H1 (cell line): ENCODE measurements at regions not wholly inside any gene's neighbourhood (a gene's known extent, or its start where the extent isn't known, plus 50 kb on each side); places are given as distances from the start of the nearest gene placed in this dataset.
A peak's percentile ranks its signal among the peaks of the same experiment; 100 is the strongest.

Source experiments
- CTCF ChIA-PET: fragments of 300-600 bp; sonication (Branson Sonifier 250); formaldehyde crosslinking; loops from one replicate; lab custom pipeline; 2021; ENCODE audit not compliant: partially characterized antibody; lab: Charles Lee
- POLR2A ChIA-PET: fragments of 300-600 bp; sonication (Branson Sonifier 250); formaldehyde crosslinking; loops from one replicate; lab custom pipeline; 2021; ENCODE audit warnings: inconsistent platforms; ENCODE audit not compliant: partially characterized antibody; lab: Charles Lee
- DNase-seq, 2 experiments: peaks; one replicate each; pipeline versions ENCODE4 v3.0.0 to v3.0.0-alpha.2; 2010 to 2022; ENCODE audit warnings: low spot score in 2 of 2, low read depth in 1 of 2, mixed read lengths in 1 of 2
- FAIRE-seq: peaks from 2 replicates; lab custom pipeline; 2011; peaks lifted over from hg19 to GRCh38; lab: Jason Lieb, UNC
- H2AFZ ChIP-seq: 2 replicates; pipeline ENCODE4 v1.8.1; 2012; ENCODE audit warnings: low read length, inconsistent platforms
- H2AK5ac ChIP-seq: 2 replicates; pipeline ENCODE4 v1.6.1; 2013; ENCODE audit warnings: low read depth, low read length
- H2BK120ac ChIP-seq: replicated peaks from 2 replicates; pipeline ENCODE3; 2013; ENCODE audit warnings: low read depth, low read length, inconsistent platforms
- H2BK12ac ChIP-seq: 2 replicates; pipeline ENCODE4 v1.6.1; 2013; ENCODE audit warnings: low read depth, low read length
- H2BK15ac ChIP-seq: 2 replicates; pipeline ENCODE4 v1.6.1; 2013; ENCODE audit warnings: low read length
- H2BK20ac ChIP-seq: 2 replicates; pipeline ENCODE4 v1.6.1; 2013; ENCODE audit warnings: low read length
- H2BK5ac ChIP-seq: 2 replicates; pipeline ENCODE4 v1.6.1; 2013; ENCODE audit warnings: low read depth, low read length
- H3K14ac ChIP-seq: 2 replicates; pipeline ENCODE4 v1.6.1; 2013; ENCODE audit warnings: inconsistent platforms; ENCODE audit not compliant: insufficient read length
- H3K18ac ChIP-seq: 2 replicates; pipeline ENCODE4 v1.6.1; 2013; ENCODE audit warnings: low read length; ENCODE audit errors: extremely low read depth
- H3K23ac ChIP-seq: 2 replicates; pipeline ENCODE4 v1.6.1; 2013; ENCODE audit warnings: inconsistent platforms; ENCODE audit not compliant: insufficient read length
- H3K23me2 ChIP-seq: 2 replicates; pipeline ENCODE4 v1.6.1; 2013; ENCODE audit warnings: low read depth, low read length
- H3K27ac ChIP-seq: 2 replicates; pipeline ENCODE4 v1.6.1; 2011; ENCODE audit warnings: low read depth, low read length, inconsistent platforms
- H3K27me3 ChIP-seq, 4 experiments: replicated peaks in 1 of 4; 1 replicate in 1 of 4; 2 replicates in 3 of 4; pipeline versions ENCODE4 v1.6.1 to v1.8.1; 2011 to 2013; ENCODE audit warnings: low read length in 3 of 4, mild to moderate bottlenecking in 3 of 4, inconsistent platforms in 2 of 4, mixed read lengths in 2 of 4, moderate library complexity in 1 of 4; ENCODE audit not compliant: control insufficient read depth in 3 of 4, insufficient read depth in 3 of 4; ENCODE audit errors: extremely low read depth in 1 of 4
- H3K36me3 ChIP-seq, 4 experiments: 2 replicates each; pipeline versions ENCODE4 v1.6.1 to v1.8.1; 2011 to 2013; ENCODE audit warnings: mild to moderate bottlenecking in 4 of 4, low read length in 3 of 4, moderate library complexity in 2 of 4, control low read depth in 1 of 4, inconsistent platforms in 1 of 4; ENCODE audit not compliant: insufficient read depth in 4 of 4, control insufficient read depth in 2 of 4
- H3K4ac ChIP-seq: replicated peaks from 2 replicates; pipeline ENCODE3; 2013; ENCODE audit warnings: low read length, low read depth, mixed read lengths, inconsistent platforms; ENCODE audit not compliant: insufficient read length
- H3K4me1 ChIP-seq, 4 experiments: replicated peaks in 1 of 4; 1 replicate in 1 of 4; 2 replicates in 3 of 4; pipeline versions ENCODE4 v1.6.1 to v1.8.1; 2011 to 2013; ENCODE audit warnings: low read length in 3 of 4, inconsistent platforms in 2 of 4, mixed read lengths in 1 of 4; ENCODE audit not compliant: insufficient read depth in 4 of 4, control insufficient read depth in 3 of 4
- H3K4me2 ChIP-seq, 2 experiments: 2 replicates each; pipeline versions ENCODE4 v1.6.1 to v1.8.1; 2011 to 2013; ENCODE audit warnings: low read depth in 2 of 2, low read length in 2 of 2, control low read depth in 1 of 2, inconsistent platforms in 1 of 2, mild to moderate bottlenecking in 1 of 2; ENCODE audit not compliant: insufficient read depth in 1 of 2
- H3K4me3 ChIP-seq, 4 experiments: fragments of 200-600, 300-600 bp in 1 of 4; sonication (generic), shearing (Covaris generic), sonication (Bioruptor Twin) in 1 of 4; 2 replicates each; pipeline versions ENCODE4 v1.5.1 to v1.8.1; 2011 to 2016; ENCODE audit warnings: low read length in 4 of 4, low read depth in 3 of 4, control low read depth in 2 of 4, inconsistent platforms in 2 of 4, mild to moderate bottlenecking in 2 of 4, mixed read lengths in 1 of 4, moderate library complexity in 1 of 4; ENCODE audit not compliant: insufficient read depth in 2 of 4; ENCODE audit errors: extremely low read depth in 1 of 4
- H3K56ac ChIP-seq: replicated peaks from 2 replicates; pipeline ENCODE3; 2013; ENCODE audit warnings: low read depth, mild to moderate bottlenecking, mixed read lengths, low read length, inconsistent platforms; ENCODE audit not compliant: insufficient read length
- H3K79me1 ChIP-seq: 2 replicates; pipeline ENCODE4 v1.6.1; 2013; ENCODE audit warnings: low read depth, low read length, control low read depth
- H3K79me2 ChIP-seq, 2 experiments: 2 replicates each; pipeline versions ENCODE4 v1.6.1 to v1.8.1; 2012 to 2013; ENCODE audit warnings: low read length in 2 of 2, mild to moderate bottlenecking in 2 of 2, inconsistent platforms in 1 of 2; ENCODE audit not compliant: insufficient read depth in 2 of 2, control insufficient read depth in 1 of 2
- H3K9ac ChIP-seq, 4 experiments: replicated peaks in 1 of 4; 1 replicate in 1 of 4; 2 replicates in 3 of 4; pipeline versions ENCODE4 v1.6.1 to v1.8.1; 2011 to 2013; ENCODE audit warnings: low read depth in 3 of 4, low read length in 3 of 4, control low read depth in 2 of 4, mild to moderate bottlenecking in 2 of 4, moderate library complexity in 2 of 4, inconsistent platforms in 1 of 4; ENCODE audit errors: extremely low read depth in 1 of 4
- H3K9me3 ChIP-seq, 2 experiments: 2 replicates each; pipeline versions ENCODE4 v1.6.1 to v1.8.1; 2012 to 2013; ENCODE audit warnings: mild to moderate bottlenecking in 2 of 2, moderate library complexity in 2 of 2, control low read depth in 1 of 2, inconsistent platforms in 1 of 2, low read depth in 1 of 2, low read length in 1 of 2, mixed read lengths in 1 of 2; ENCODE audit not compliant: insufficient read depth in 2 of 2
- H4K20me1 ChIP-seq, 2 experiments: replicated peaks in 1 of 2; 2 replicates each; pipeline versions ENCODE3 to v1.8.1; 2011 to 2013; ENCODE audit warnings: inconsistent platforms in 2 of 2, low read length in 2 of 2, mild to moderate bottlenecking in 1 of 2; ENCODE audit not compliant: insufficient read depth in 2 of 2, control insufficient read depth in 1 of 2
- H4K5ac ChIP-seq: 2 replicates; pipeline ENCODE4 v1.6.1; 2013; ENCODE audit warnings: low read length, low read depth, mixed read lengths, inconsistent platforms; ENCODE audit not compliant: insufficient read length
- H4K8ac ChIP-seq: 2 replicates; pipeline ENCODE4 v1.8.0; 2013; ENCODE audit warnings: mild to moderate bottlenecking, moderate library complexity, low read length, inconsistent platforms; ENCODE audit not compliant: insufficient read depth; ENCODE audit errors: extremely low read depth
- H4K91ac ChIP-seq: replicated peaks from 2 replicates; pipeline ENCODE3; 2013; ENCODE audit warnings: low read length, mixed read lengths, inconsistent platforms; ENCODE audit not compliant: insufficient read length
- POU5F1 ChIP-seq: IDR thresholded peaks from 2 replicates; pipeline ENCODE4 v1.6.1; 2011; ENCODE audit warnings: low read depth, mild to moderate bottlenecking, low read length, moderate library complexity
- SUZ12 ChIP-seq: fragments of 200-600 bp; sonication (generic); IDR thresholded peaks from 2 replicates; pipeline ENCODE4 v1.6.1; 2012; ENCODE audit warnings: mild to moderate bottlenecking, inconsistent platforms, low read length, moderate library complexity, mixed read lengths
- WGBS, 2 experiments: shearing (Covaris generic) in 1 of 2; methylation state at CpG; one replicate each; pipeline versions ENCODE4 v1.1.6 to v1.1.7; 2013 to 2015; ENCODE audit warnings: low lambda C conversion rate in 2 of 2, mixed read lengths in 2 of 2, inconsistent platforms in 1 of 2, low coverage in 1 of 2, missing lambda C conversion rate in 1 of 2; ENCODE audit not compliant: insufficient replicate concordance in 2 of 2, insufficient coverage in 1 of 2, insufficient read length in 1 of 2; ENCODE audit errors: extremely low coverage in 1 of 2, missing lambda C conversion rate in 1 of 2; 5-methylcytosine and 5-hydroxymethylcytosine counted together

- H3K4me3 ChIP-seq = no peak overlapping the region
- peaks cover 0 to 1% (median 0%) of the 10 kb centered on the region in 4 experiments; a peak in 1 of 7 replicates for H3K27me3 ChIP-seq
- no peak overlapping the region for H3K14ac ChIP-seq
- H4K5ac ChIP-seq = no peak overlapping the region
- TF ChIP-seq SUZ12 = no peak
- no peak for TF ChIP-seq POU5F1
- no peaks in the 10 kb centered on the region for H3K4me1 ChIP-seq
- H4K20me1 ChIP-seq = no peaks in the 10 kb centered on the region
- no peaks in the 10 kb centered on the region for H3K79me2 ChIP-seq
- H4K91ac ChIP-seq = no peak overlapping the region
- H2BK5ac ChIP-seq = no peak overlapping the region
- H3K27ac ChIP-seq = no peak overlapping the region
- 94% methylated on average over 3 of the region's 3 CpGs; no CpG with 5 or more reads in 1 of the 2 experiments for WGBS, 2 experiments
- H3K79me1 ChIP-seq = no peaks in the 10 kb centered on the region
- FAIRE-seq (no peak), DNase-seq (no peak)
- H3K4me2 ChIP-seq = no peak overlapping the region
- no peaks in the 10 kb centered on the region for H3K9me3 ChIP-seq
- no peak overlapping the region for H2BK120ac ChIP-seq
- no peaks in the 10 kb centered on the region for H3K23me2 ChIP-seq
- CTCF ChIA-PET = interaction anchor here (1.2 kb wide), 1 partner anchor 218 kb away, joined by 3 read pairs; no protein-coding TSS in a partner anchor
- no peak overlapping the region for H2BK15ac ChIP-seq
- H3K36me3 ChIP-seq = no peaks in the 10 kb centered on the region
- H3K56ac ChIP-seq = no peak overlapping the region
- no peak overlapping the region for H3K4ac ChIP-seq
- H3K23ac ChIP-seq = no peak overlapping the region
- H3K9ac ChIP-seq = no peak overlapping the region
- no peak overlapping the region for H2BK12ac ChIP-seq
- no peak overlapping the region for H2BK20ac ChIP-seq
- H3K18ac ChIP-seq = no peak overlapping the region
- H4K8ac ChIP-seq = no peak overlapping the region
- POLR2A ChIA-PET = interaction anchor here (1.3 kb wide), 1 partner anchor 213 kb away, joined by 3 read pairs; the partner anchor contains the start of gene CITED2
- H2AFZ ChIP-seq = peak overlapping the region; percentile 18; the same call in 1 of the 2 replicates
- H2AK5ac ChIP-seq = no peak overlapping the region
These were observed 213.7 kb upstream of the CITED2 start for GRCh38 chr6:139588076-139588639.
